ENCODE measurements at regions not wholly inside any gene's neighbourhood (a gene's known extent, or its start where the extent isn't known, plus 50 kb on each side); places are given as distances from the start of the nearest gene placed in this dataset.
"Not testable (repeated sequence)": the region's sequence is repeated elsewhere in the genome, so short reads cannot be mapped to it uniquely, and the experiment has no call there.

- FAIRE-seq (no peak), DNase-seq (ENCODE audit: insufficient read length, low spot score) (no peak)
- TF ChIP-seq, protein P1, sequence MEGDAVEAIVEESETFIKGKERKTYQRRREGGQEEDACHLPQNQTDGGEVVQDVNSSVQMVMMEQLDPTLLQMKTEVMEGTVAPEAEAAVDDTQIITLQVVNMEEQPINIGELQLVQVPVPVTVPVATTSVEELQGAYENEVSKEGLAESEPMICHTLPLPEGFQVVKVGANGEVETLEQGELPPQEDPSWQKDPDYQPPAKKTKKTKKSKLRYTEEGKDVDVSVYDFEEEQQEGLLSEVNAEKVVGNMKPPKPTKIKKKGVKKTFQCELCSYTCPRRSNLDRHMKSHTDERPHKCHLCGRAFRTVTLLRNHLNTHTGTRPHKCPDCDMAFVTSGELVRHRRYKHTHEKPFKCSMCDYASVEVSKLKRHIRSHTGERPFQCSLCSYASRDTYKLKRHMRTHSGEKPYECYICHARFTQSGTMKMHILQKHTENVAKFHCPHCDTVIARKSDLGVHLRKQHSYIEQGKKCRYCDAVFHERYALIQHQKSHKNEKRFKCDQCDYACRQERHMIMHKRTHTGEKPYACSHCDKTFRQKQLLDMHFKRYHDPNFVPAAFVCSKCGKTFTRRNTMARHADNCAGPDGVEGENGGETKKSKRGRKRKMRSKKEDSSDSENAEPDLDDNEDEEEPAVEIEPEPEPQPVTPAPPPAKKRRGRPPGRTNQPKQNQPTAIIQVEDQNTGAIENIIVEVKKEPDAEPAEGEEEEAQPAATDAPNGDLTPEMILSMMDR (IDR thresholded peaks at IDR 0.05; ENCODE audit: insufficient read depth, missing control alignments): no peak
Measured at GRCh38 chr21:15472108-15473040, 257.4 kb upstream of the USP25 start.

DNA sequence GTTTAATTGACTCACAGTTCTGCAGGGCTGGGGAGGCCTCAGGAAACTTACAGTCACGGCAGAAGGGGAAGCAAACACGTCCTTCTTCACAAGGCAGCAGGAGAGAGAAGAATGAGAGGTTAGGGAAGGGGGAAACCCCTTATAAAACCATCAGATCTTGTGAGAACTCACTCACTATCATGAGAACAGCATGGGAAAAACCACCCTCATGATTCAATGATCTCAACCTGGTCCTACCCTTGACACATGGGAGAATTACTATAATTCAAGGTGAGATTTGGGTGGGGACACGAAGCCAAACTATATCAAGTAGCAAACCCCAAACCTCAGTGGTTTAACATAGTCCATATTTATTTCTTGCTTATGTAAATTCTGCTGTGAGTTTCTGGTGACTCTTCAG lies 252.0 kb upstream of the USP25 start:
- FAIRE-seq; DNase-seq (ENCODE audit: insufficient read length, low spot score): not testable (repeated sequence)

DNA sequence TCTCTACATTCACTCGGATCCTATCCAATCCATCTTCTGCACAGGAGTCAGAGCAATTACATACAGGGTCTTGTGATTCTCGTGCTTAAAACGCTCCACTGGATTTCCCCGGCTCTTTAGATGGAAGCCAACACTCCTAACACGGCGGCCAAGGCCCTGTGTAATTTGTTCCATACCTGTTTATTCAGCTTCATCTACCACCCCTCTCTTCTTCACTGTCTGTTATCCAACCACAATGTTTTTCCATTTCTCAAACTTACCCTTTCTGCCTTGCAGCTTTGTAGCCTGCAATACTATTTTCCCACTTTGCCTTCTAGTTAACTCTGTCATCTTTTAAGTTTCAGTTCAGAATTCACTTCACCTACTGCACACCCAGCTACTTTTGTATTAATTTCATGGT lies 249.6 kb upstream of the USP25 start:
- no peak for FAIRE-seq
- TF ChIP-seq, protein P1 (IDR thresholded peaks at IDR 0.05; ENCODE audit: insufficient read depth, missing control alignments): no peak
- no peak for DNase-seq (ENCODE audit: insufficient read length, low spot score)

DNA sequence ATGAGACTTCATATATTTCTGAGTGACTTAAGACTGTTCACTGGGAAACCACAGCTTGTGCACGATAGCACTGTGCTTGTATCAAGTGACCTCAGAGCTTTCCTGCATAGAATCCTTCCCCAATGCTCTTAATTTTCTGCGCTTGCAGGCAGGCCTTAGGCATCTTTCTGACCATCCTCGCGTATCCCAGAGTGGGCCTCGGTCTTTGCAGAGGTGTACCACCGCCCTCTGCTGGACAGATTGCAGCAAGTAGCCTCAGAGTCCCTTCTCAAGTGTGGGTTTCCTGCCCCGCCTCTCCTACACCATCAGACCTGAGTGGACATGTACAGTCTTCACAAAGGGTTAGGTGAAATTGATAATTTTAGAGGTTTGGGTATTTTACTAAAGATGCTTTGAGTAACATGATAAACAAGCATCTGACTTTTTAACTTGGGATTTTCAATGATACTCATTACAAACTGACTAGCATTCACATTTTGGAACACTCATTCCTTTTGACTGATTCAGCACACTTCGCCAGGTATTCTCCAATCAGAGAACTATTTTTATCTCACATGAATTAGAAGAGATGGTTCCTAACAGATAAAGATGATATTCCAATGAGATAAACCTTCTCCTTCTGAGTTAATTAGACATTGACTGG lies 246.5 kb upstream of the USP25 start:
- DNase-seq (ENCODE audit: insufficient read length, low spot score) (no peak), FAIRE-seq (peak; percentile 66)
- TF ChIP-seq, protein P1 (IDR thresholded peaks at IDR 0.05; ENCODE audit: insufficient read depth, missing control alignments): peak; percentile 95

- FAIRE-seq (no peak), DNase-seq (ENCODE audit: insufficient read length, low spot score) (no peak)
- TF ChIP-seq, protein P1 (IDR thresholded peaks at IDR 0.05; ENCODE audit: insufficient read depth, missing control alignments): no peak
Measured at GRCh38 chr21:15486460-15487195, 243.2 kb upstream of the USP25 start.

DNA sequence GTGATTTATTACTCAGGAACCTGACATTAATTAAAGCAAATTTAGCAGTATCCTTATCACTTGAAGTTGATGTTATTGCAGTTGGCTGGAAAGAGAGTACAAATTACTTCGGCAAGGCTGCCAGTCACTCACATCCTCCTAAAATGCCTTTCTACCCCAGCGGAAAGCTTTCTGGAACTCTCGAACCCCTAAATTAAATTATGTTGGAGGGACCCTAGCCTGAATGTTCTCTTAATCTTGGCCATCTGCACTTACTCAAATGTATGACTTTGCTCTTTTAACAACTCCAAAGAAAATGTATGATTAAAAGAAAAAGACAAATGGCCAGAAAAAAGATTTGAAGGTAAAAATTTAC lies 242.6 kb upstream of the USP25 start:
- TF ChIP-seq, protein P1 (IDR thresholded peaks at IDR 0.05; ENCODE audit: insufficient read depth, missing control alignments): no peak
- DNase-seq (ENCODE audit: insufficient read length, low spot score) (no peak), FAIRE-seq (no peak)

DNA sequence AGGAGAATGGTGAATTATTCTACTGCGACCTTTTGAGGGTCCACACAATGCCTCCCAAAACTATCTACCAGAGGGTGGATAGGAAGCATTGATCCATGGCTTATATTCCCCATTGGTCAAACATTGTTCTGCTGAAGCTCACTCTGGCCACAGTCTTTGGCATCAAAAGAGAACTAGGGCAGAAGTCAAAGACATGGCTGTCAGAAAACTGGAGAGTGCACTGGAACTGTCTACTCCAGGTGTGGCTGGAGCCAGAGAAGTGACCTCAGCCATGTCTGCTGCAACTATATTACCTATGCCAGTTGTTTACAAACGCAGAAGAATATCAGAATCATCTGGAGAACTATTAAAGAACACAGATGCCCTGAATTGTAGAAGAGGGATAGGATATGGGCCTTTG lies 238.7 kb upstream of the USP25 start:
- no peak for DNase-seq (ENCODE audit: insufficient read length, low spot score)
- FAIRE-seq: no peak
- TF ChIP-seq, protein P1 (IDR thresholded peaks at IDR 0.05; ENCODE audit: insufficient read depth, missing control alignments): no peak

Measured in D721Med (cell line).